Ovary (tissue), 7 donors: ENCODE measurements at regions not wholly inside any gene's neighbourhood (a gene's known extent, or its start where the extent isn't known, plus 50 kb on each side); places are given as distances from the start of the nearest gene placed in this dataset.

Experiments
- DNase-seq, 5 donors: peaks; one replicate each; pipeline ENCODE4 v3.0.0-alpha.2; 2019 to 2020
- H3K27ac ChIP-seq, 2 donors: fragments of 200-600 bp; one replicate each; pipeline versions ENCODE4 v1.5.1 to v1.8.0; 2019 to 2022
- H3K27me3 ChIP-seq: fragments of 200-600 bp; one replicate; pipeline ENCODE4 v1.8.0; 2022
- H3K36me3 ChIP-seq: fragments of 200-600 bp; sonication (generic); one replicate; pipeline ENCODE4 v1.5.1; 2019
- H3K4me1 ChIP-seq: one replicate; pipeline ENCODE4 v1.8.1; 2013; ENCODE audit warnings: mild to moderate bottlenecking, moderate library complexity; ENCODE audit not compliant: insufficient read depth
- H3K4me3 ChIP-seq: fragments of 200-600 bp; sonication (generic); one replicate; pipeline ENCODE4 v1.5.1; 2017
- H3K9me3 ChIP-seq, 2 donors: fragments of 200-600 bp in 1 of 2; sonication (generic) in 1 of 2; one replicate each; pipeline versions ENCODE4 v1.5.1 to v1.8.1; 2013 to 2019; ENCODE audit warnings: mild to moderate bottlenecking in 1 of 2, moderate library complexity in 1 of 2
- EP300 ChIP-seq: sonication (generic); formaldehyde crosslinking; IDR thresholded peaks from one replicate; pipeline ENCODE4 v1.6.1; 2017; ENCODE audit warnings: antibody characterized with exemption
- POLR2A ChIP-seq: fragments of 450-650 bp; IDR thresholded peaks from one replicate; pipeline ENCODE4 v1.6.1; 2017; ENCODE audit warnings: antibody characterized with exemption, mild to moderate bottlenecking, moderate library complexity
- WGBS, 3 donors: extraction: QIAGEN DNeasy Blood & Tissue Kit in 1 of 3; methylation state at CpG; one replicate each; pipeline versions ENCODE4 v1.1.5 to v1.1.7; 2013 to 2017; 5-methylcytosine and 5-hydroxymethylcytosine counted together
- intact Hi-C, 4 donors: fragments of 100-400 bp; cut with DNase I; formaldehyde crosslinking; loops; one replicate each; pipeline versions ENCODE4 v1.11.0 to v1.15.1; 2022 to 2023
- TF ChIP-seq, protein P1 (sequence below), 3 donors: fragments of 450-650 bp in 2 of 3; fragments of 200-600 bp in 1 of 3; IDR thresholded peaks; one replicate each; pipeline versions ENCODE4 v1.5.1 to v1.8.0; 2016 to 2022; ENCODE audit warnings: antibody characterized with exemption in 3 of 3, mild to moderate bottlenecking in 1 of 3
- donor health status: DM: no; HTN: no; CAD: no; lungs with moderate emphysema.
- donor health status: DM: no; HTN: no; CAD: no.
- donor health status: Bipolar disorder and iron deficiency.
- donor health status: DM: no; HTN: no; CAD: no.
- donor health status: DM: yes; HTN: yes; CAD: no.

DNA sequence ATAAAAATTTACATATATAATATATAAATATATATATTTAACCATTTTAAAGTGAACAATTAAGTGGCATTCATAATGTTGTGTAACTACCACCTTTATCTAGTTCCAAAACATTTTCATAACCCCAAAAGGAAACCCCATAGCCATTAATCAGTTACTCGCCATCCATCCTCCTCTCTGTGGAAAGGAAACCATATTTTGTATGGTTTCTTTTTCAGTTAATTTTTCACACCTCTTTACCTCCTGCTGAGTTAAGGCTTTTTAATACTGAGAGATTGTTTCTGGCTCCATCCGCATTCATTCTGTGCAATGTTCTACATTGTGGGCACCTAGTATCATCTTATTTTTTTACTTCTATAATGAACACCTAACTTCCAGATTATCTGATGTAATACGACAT is 512.1 kb downstream of the LMO4 start:
- intact Hi-C loops, result no loop called here
- Histone ChIP-seq H3K27ac (no peak overlapping the region), H3K4me1 (no peaks in the 10 kb centered on the region), H3K4me3 (no peak overlapping the region), H3K27me3 (no peaks in the 10 kb centered on the region), H3K36me3 (no peaks in the 10 kb centered on the region), H3K9me3 (no peaks in the 10 kb centered on the region)
- WGBS, 3 donors, result 87 to 92% (median 89%) methylated on average over 3 of the region's 3 CpGs
- no peak for TF ChIP-seq POLR2A
- TF ChIP-seq EP300, result no peak
- TF ChIP-seq, protein P1, sequence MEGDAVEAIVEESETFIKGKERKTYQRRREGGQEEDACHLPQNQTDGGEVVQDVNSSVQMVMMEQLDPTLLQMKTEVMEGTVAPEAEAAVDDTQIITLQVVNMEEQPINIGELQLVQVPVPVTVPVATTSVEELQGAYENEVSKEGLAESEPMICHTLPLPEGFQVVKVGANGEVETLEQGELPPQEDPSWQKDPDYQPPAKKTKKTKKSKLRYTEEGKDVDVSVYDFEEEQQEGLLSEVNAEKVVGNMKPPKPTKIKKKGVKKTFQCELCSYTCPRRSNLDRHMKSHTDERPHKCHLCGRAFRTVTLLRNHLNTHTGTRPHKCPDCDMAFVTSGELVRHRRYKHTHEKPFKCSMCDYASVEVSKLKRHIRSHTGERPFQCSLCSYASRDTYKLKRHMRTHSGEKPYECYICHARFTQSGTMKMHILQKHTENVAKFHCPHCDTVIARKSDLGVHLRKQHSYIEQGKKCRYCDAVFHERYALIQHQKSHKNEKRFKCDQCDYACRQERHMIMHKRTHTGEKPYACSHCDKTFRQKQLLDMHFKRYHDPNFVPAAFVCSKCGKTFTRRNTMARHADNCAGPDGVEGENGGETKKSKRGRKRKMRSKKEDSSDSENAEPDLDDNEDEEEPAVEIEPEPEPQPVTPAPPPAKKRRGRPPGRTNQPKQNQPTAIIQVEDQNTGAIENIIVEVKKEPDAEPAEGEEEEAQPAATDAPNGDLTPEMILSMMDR (IDR thresholded peaks at IDR 0.05), result no peak
- DNase-seq, result no peak

DNA sequence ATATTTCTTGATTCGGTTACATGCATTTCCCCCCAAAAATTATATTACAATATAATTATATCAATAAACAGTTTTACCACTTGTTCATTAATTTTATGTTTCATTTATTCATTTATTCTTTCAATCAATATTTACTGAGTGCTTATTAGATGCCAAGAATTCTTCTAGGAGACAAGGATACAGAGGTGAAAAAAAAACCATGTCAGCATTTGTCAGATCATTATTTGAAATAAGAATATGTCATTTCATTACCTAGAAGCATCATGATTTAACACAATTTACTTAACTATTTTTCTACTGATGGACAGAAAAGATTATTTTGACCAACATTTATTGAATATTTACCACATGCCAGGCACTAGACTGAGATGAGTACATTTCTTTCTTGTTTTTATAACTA is 512.7 kb downstream of the LMO4 start:
- Histone ChIP-seq H3K36me3 (no peaks in the 10 kb centered on the region), H3K9me3 (no peaks in the 10 kb centered on the region), H3K27me3 (no peaks in the 10 kb centered on the region), H3K27ac (no peak overlapping the region), H3K4me3 (no peak overlapping the region), H3K4me1 (no peaks in the 10 kb centered on the region)
- 93 to 94% (median 94%) methylated on average over 1 of the region's 1 CpG for WGBS, 3 donors
- intact Hi-C loops, result no loop called here
- TF ChIP-seq POLR2A (no peak), EP300 (no peak)
- TF ChIP-seq, protein P1 (IDR thresholded peaks at IDR 0.05), result no peak
- no peak for DNase-seq

DNA sequence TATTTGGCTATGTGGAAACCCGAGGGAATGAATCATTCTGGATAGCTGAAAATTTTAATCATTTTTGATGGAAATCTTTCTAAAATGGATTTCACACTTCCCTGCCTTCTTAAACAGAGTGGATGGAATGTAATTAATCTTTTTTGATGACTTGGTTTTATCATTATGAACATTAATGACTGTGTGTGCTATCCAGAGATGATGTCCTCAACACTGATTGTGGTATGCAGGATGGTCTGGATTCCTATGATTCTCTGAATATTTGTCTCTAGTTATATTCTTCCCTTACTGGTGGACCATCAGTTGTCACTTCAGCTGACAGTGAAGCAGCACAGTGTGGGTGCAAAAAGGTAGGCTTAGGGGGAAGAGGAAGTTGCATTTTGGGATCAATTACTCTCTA is 513.5 kb downstream of the LMO4 start:
- TF ChIP-seq, protein P1 (IDR thresholded peaks at IDR 0.05), result no peak
- TF ChIP-seq EP300 (no peak), POLR2A (no peak)
- H3K36me3 ChIP-seq, result no peaks in the 10 kb centered on the region
- no peak overlapping the region for H3K4me3 ChIP-seq
- intact Hi-C loops, result no loop called here
- H3K27me3 ChIP-seq, result no peaks in the 10 kb centered on the region
- H3K27ac ChIP-seq, result no peak overlapping the region
- no peaks in the 10 kb centered on the region for H3K9me3 ChIP-seq
- WGBS, 3 donors, result 43 to 70% (median 64%) methylated on average over 1 of the region's 1 CpG
- H3K4me1 ChIP-seq, result no peaks in the 10 kb centered on the region
- no peak for DNase-seq

DNA sequence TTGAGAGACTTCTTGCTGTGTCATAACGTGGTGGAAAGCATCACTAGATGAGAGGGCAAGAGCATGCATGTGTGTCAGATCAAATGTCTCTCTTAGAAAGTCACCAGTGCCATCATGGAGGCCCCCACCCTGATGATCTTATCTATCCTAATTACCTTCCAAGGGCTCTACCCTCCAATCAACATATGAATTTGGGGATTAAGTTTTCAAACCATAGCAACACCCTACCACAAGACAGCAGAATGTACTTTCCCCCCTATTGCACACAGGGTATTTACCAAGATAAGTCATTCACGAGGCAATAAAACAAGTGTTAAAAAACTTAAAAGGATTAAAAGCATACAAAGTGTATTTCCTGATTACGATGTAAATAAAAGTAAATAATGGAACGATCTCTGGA is 515.6 kb downstream of the LMO4 start:
- TF ChIP-seq, protein P1 (IDR thresholded peaks at IDR 0.05), result no peak
- TF ChIP-seq EP300 (no peak), POLR2A (no peak)
- 70 to 87% (median 86%) methylated on average over 4 of the region's 4 CpGs for WGBS, 3 donors
- H3K27me3 ChIP-seq, result no peaks in the 10 kb centered on the region
- no peaks in the 10 kb centered on the region for H3K9me3 ChIP-seq
- no peak for DNase-seq
- intact Hi-C loops, result no loop called here
- no peak overlapping the region for H3K27ac ChIP-seq
- H3K4me3 ChIP-seq, result no peak overlapping the region
- no peaks in the 10 kb centered on the region for H3K4me1 ChIP-seq
- H3K36me3 ChIP-seq, result no peaks in the 10 kb centered on the region

- TF ChIP-seq, protein P1 (IDR thresholded peaks at IDR 0.05), result no peak
- no peak overlapping the region for H3K27ac ChIP-seq
- no peak for DNase-seq
- WGBS, 3 donors, result 88 to 92% (median 88%) methylated on average over 5 of the region's 5 CpGs
- no peaks in the 10 kb centered on the region for H3K36me3 ChIP-seq
- no peaks in the 10 kb centered on the region for H3K27me3 ChIP-seq
- no peaks in the 10 kb centered on the region for H3K9me3 ChIP-seq
- H3K4me3 ChIP-seq, result no peak overlapping the region
- H3K4me1 ChIP-seq, result no peaks in the 10 kb centered on the region
- intact Hi-C loops, result no loop called here
These were observed 522.8 kb downstream of the LMO4 start for GRCh38 chr1:87851490-87851889.
